Tibial nerve (tissue), 3 donors: ENCODE measurements at regions not wholly inside any gene's neighbourhood (a gene's known extent, or its start where the extent isn't known, plus 50 kb on each side); places are given as distances from the start of the nearest gene placed in this dataset.

Experiments used
- POLR2A ChIP-seq, 2 donors: fragments of 450-650 bp; IDR thresholded peaks; one replicate each; pipeline ENCODE4 v1.6.1; 2017; ENCODE audit warnings: antibody characterized with exemption in 2 of 2, mild to moderate bottlenecking in 2 of 2, moderate library complexity in 2 of 2
- TF ChIP-seq, protein P1 (sequence below), 5 experiments: fragments of 200-600 bp in 3 of 5; fragments of 450-650 bp in 2 of 5; sonication (generic) in 3 of 5; IDR thresholded peaks; one replicate each; pipeline ENCODE4 v1.5.1; 2016 to 2019; ENCODE audit warnings: antibody characterized with exemption in 5 of 5, mild to moderate bottlenecking in 3 of 5, moderate library complexity in 2 of 5

DNA sequence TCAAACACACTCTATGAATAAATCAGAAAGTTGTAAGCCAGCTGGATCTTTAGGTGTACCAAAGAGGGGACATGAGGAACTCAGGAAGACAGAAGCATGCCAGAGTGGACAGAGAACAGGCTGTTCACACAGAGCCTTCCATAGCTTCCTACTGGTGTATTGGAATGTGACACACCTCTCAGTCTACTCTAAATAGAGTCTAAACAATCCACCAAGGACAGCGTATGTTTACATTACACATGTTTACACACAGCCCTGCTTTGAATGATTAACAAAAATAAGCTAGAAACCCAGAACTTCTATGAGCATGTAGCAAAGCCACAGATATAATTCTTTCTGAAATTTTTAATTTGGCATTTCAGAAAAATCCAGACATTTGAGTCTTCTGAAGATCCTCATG is 1279.0 kb upstream of the CDH8 start:
- no peak for TF ChIP-seq POLR2A (IDR thresholded peaks at IDR 0.05)
- TF ChIP-seq, protein P1, sequence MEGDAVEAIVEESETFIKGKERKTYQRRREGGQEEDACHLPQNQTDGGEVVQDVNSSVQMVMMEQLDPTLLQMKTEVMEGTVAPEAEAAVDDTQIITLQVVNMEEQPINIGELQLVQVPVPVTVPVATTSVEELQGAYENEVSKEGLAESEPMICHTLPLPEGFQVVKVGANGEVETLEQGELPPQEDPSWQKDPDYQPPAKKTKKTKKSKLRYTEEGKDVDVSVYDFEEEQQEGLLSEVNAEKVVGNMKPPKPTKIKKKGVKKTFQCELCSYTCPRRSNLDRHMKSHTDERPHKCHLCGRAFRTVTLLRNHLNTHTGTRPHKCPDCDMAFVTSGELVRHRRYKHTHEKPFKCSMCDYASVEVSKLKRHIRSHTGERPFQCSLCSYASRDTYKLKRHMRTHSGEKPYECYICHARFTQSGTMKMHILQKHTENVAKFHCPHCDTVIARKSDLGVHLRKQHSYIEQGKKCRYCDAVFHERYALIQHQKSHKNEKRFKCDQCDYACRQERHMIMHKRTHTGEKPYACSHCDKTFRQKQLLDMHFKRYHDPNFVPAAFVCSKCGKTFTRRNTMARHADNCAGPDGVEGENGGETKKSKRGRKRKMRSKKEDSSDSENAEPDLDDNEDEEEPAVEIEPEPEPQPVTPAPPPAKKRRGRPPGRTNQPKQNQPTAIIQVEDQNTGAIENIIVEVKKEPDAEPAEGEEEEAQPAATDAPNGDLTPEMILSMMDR (IDR thresholded peaks at IDR 0.05): no peak
